Astrocyte of the spinal cord (primary cell): ENCODE measurements at regions not wholly inside any gene's neighbourhood (a gene's known extent, or its start where the extent isn't known, plus 50 kb on each side); places are given as distances from the start of the nearest gene placed in this dataset.
A peak's percentile ranks its signal among the peaks of the same experiment; 100 is the strongest.

Experiments
- DNase-seq: peaks from one replicate; pipeline ENCODE4 v3.0.0; 2011; ENCODE audit warnings: low read depth, low spot score
- H3K4me3 ChIP-seq: 2 replicates; pipeline ENCODE4 v1.5.1; 2011; ENCODE audit warnings: low read depth, mild to moderate bottlenecking, low read length, moderate library complexity
- CTCF ChIP-seq: IDR thresholded peaks from 2 replicates; pipeline ENCODE4 v1.5.1; 2012; ENCODE audit warnings: low read depth, mild to moderate bottlenecking, low read length, inconsistent platforms
- in situ Hi-C: cut with HindIII; loops from 2 replicates; pipeline ENCODE4 v1.10.0; 2017; ENCODE audit warnings: low sequenced_read_pairs

DNA sequence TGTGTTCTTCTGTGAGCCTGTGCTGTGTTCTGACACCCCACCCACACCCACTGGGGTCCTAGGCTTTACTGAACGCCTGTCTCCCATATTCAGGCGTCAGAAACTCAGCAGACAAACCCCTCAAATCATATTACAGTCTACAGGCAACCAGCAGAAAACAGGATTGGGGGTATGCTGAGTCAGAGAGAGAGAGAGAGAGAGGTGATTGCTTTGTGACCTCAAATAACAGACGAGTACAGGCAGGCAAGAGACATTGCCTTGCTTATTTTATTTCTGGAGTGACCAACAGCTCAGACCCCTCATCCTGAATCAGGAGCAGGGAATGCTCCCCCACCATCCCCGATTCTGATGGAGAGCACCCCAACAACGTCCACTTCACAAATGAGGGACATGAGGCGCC is 473.9 kb downstream of the PMP22 start:
- no peak for TF ChIP-seq CTCF
- no peak overlapping the region for H3K4me3 ChIP-seq
- no peak for DNase-seq
- in situ Hi-C loops, result no loop called here

GRCh38 chr17:14790521-14790920 is 474.6 kb downstream of the PMP22 start:
- DNase-seq, result peak; percentile 54
- H3K4me3 ChIP-seq, result no peak overlapping the region
- in situ Hi-C loops, result no loop called here
- no peak for TF ChIP-seq CTCF

DNA sequence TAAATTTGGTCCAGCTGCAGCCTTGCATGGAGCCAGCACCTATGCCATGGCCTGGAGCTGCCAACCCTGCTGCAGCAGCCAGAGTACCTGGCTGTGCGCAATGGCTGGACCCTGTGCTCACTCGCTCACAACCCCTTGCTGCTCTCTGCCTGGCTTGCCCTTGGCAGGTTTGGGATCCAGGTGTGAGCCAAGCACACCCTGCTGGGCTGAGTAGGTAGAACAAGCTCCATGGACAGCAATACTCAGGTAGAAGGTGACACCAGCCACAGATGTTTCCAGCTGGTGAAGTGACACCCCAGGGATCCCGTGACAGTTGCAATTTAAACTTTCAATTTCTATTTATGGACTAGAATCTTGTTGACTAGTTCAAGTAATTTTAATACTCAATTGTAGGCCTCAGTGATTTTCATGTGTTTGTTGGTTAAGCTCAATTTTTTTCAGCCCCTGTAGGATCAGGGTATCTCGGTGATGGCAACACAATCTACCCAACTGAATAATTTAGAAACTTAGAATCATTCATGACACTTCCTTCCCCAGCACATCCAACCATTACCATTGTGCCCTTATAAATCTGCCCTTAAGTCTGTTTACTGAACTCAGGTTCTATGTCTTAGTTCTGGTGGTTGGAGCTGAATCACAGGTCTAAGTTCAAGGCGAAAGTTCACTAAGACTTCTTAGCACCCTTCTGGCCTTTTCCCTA is 480.0 kb downstream of the PMP22 start:
- no peak for TF ChIP-seq CTCF
- in situ Hi-C loops, result no loop called here
- no peak overlapping the region for H3K4me3 ChIP-seq
- DNase-seq, result no peak

DNA sequence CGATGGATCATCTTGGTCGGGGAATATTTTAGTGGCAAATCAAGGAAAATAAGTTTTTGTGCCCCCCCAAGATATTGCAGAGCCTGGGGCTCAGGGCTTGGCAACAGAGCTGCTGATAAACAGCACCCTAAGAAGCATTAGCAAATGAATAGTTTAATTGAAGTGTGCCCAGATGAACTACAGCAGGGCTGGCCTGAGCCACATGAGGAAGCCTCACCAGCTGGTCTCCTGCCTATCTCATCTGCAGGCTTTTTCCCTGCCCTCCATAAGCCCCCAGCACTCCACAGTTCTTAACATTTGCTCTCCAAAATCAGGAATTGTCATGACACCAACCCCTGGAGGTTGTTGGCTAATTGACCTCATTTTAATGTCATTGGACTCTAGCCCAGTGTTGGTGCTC is 480.2 kb downstream of the HS3ST3B1 start:
- DNase-seq, result no peak
- no peak overlapping the region for H3K4me3 ChIP-seq
- TF ChIP-seq CTCF, result no peak
- in situ Hi-C loops, result no loop called here

- in situ Hi-C loops, result no loop called here
- DNase-seq, result no peak
- no peak for TF ChIP-seq CTCF
- no peak overlapping the region for H3K4me3 ChIP-seq
These were observed 479.3 kb downstream of the HS3ST3B1 start for GRCh38 chr17:14780097-14780651.

DNA sequence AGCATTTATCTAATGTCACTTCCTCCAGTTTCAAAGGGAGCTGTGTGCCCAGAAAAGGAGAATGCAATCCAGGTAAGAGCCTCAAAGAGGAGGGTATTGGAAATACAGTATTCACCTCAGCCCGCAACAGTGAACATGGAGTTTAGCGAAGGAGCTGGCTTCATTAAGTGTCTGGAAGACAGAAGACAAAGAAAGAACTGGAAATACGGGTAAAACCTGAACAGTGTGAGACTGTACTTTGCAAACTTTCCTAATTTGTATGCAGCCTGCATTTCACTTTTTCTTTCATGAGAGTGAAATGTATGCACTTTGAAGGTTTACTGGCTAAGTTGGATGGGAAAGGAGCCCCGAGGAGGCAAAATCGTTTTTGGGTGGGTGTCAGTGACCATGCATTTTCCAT is 478.4 kb downstream of the HS3ST3B1 start:
- H3K4me3 ChIP-seq, result no peak overlapping the region
- DNase-seq, result no peak
- no peak for TF ChIP-seq CTCF
- in situ Hi-C loops, result no loop called here
